ENCODE measurements at regions not wholly inside any gene's neighbourhood (a gene's known extent, or its start where the extent isn't known, plus 50 kb on each side); places are given as distances from the start of the nearest gene placed in this dataset.

GRCh38 chr5:3891113-3891512 is 295.5 kb downstream of the IRX1 start:
- DNase-seq, result no peak

GRCh38 chr5:3893527-3893926 is 297.9 kb downstream of the IRX1 start:
- no peak for DNase-seq

DNA sequence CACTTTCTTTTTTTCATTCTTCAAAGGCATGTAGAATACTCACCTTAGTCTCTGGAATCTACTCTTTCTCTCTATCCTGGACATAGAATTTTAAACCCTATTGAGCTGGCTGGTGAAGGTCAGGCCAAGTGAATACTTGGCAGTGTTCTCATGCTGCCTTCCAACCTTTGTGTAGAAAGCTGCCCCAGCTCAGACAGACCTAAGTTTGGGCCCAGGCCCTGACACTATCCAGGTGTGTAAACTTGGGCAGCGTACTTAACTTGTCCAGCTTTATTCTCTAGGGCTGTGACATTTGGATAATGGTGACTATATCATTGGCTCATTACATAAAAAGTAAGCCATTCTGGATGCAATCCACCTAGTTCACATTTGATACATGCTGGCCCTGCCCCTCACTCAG is 298.3 kb downstream of the IRX1 start:
- no peak for DNase-seq

GRCh38 chr5:3896098-3896497 is 300.5 kb downstream of the IRX1 start:
- DNase-seq, result no peak

DNA sequence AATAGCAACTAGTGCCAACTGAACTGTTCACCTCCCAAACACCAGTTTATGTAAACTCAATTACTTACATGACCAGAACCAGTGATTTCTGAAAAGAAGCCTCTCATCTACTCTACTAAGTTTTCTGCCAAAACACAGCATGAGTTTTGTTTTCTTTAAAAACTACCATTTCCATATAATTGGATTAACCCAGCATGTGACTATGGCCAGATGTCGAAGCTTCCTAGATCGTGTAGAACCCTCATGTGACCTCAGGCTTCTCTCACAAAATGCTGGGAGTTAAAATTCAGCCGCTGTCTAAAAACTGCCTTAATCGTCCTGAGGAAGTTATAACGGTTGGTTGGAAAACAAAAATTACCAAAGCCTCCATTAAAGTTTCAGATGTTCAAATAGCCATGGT is 303.5 kb downstream of the IRX1 start:
- no peak for DNase-seq

DNA sequence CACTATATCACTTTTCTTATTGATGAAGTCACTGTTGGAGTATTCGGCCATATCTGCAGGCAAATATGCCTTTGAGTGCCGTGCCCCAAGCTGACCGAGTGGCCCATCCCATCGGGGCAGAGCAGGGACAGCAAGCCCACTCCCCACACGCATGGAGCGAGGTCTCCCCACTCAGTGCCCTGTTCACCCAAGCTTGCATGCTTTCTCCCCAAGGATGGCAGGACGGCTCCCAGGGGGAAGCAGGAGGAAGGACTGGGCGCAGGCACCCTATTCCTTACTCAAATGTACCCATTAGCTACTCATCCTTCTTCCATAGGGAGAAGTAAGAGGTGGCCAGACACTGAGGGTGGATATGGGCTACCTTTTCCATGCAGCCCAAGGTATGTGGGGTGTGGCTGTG is 309.0 kb downstream of the IRX1 start:
- no peak for DNase-seq

DNA sequence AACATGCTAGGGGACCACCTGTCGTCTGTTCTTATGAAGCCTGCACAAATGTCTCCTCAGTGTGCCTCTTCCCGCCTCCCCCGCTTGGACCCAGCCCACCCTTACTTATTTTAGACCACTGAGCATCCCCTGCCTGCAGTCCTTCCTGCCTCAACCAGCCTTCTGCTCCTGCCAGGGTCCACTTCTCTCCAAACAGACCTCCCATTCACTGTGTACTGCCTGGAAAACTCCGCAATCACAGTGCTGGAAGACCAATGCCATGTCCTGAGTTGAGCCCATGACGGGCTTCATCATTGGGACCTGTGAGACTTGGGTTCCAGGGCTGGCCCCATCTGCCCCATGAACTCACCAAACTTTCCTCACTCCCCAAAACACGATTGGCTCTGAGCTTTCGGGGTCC is 309.4 kb downstream of the IRX1 start:
- DNase-seq, result no peak

GRCh38 chr5:3905521-3905920 is 309.9 kb downstream of the IRX1 start:
- DNase-seq, result no peak

DNA sequence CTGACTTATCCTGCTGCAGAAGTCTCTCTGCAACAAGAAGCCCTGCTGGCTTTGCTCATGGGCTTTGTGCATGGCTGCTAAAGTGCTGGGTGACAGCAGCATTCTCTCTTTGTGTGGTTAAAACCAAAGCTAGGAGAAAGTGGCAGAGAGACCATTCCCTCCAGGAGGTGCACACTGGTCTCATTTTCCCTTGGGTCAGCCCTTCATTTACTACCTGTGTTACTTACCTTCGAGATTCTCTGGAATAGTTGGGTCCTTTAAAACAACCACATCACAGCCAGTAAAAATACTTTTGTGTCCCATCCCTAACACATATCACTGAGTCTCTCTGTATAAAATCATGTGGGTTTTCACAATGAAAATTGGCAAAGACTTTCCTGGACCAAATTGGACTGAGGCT is 315.5 kb downstream of the IRX1 start:
- DNase-seq, result no peak

GRCh38 chr5:3911773-3912172 is 316.1 kb downstream of the IRX1 start:
- no peak for DNase-seq

DNA sequence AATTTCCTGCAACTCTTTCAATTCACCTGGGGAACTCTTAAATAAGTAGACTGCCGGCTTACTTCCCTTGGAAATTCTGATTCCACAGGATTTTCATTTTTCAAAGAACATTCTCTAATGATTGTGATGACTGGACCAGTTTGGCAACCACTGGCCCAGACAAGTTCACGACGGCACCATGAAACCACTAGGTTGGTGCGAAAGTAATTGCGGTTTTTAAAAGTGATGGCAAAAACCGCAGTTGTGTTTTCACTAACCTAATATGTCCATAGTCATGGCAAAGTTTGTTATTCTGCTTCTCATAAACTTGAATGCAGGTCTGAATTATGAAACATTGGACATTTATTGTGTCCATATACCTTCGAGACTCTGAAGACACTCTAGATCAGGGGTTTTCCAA is 317.2 kb downstream of the IRX1 start:
- DNase-seq, result no peak

DNA sequence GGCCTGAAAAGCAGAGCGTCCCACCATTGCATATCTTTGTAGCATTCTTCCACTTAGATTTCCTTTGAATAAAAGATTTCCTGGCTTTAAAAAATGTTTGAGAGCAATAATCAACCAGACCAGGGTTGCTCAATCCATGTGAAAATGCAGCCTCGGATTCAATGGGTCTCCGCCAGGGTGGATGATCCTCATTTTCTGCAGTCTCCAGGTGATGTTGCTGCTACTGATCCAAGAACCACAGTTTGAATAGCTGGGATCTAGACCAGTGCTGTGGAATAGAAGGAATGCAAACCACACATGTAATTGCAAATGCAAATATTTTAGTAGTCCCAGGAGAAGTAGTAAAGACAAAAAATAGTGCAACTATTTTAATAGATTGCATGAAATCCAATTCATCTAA is 317.6 kb downstream of the IRX1 start:
- no peak for DNase-seq

DNA sequence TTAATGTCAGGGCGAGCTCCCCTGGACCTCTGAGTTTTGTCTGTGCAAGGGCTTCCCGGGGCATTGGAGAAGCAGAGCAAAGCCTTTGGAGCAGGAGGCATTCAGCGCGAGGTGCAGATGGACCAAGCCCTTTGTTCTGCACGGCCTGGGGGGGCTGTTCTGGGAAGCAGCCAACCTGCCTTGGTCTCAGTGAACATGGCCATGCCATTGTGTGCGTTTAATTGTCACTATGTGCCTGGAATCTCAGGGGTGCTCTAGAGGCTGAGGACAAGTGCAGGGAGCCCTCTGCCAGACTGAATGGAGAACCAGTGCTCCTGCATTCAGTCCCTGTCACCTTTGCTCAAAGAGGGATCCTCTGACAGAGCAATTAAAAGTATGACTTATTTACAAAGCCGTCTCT is 329.4 kb downstream of the IRX1 start:
- DNase-seq, result no peak

DNA sequence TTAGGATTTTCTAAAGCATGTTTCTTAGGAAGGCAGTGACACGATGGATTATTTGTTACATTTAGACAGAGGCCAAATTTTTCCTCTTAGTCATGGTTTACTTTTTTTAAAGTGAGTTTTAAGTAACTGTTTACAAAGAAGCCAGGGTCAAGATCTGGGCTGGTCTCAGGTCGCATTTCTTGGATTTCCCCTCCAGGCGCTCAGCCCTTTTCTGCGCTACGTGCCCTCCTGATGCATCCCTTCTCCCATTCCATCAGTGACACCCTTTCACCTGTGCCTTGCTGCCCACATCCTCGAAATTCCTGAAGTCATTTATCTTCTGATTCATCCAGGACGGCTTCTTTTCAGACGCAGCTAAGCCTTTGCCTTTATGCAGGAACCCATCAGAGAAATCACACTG is 330.3 kb downstream of the IRX1 start:
- DNase-seq, result no peak

GRCh38 chr5:3929799-3930198 is 334.2 kb downstream of the IRX1 start:
- DNase-seq, result no peak

GRCh38 chr5:3931976-3932375 is 336.3 kb downstream of the IRX1 start:
- no peak for DNase-seq

- DNase-seq, result no peak
Observed at GRCh38 chr5:3933536-3933935, 337.9 kb downstream of the IRX1 start.

GRCh38 chr5:3933966-3934365 is 338.3 kb downstream of the IRX1 start:
- no peak for DNase-seq

GRCh38 chr5:3943859-3944258 is 348.2 kb downstream of the IRX1 start:
- DNase-seq, result no peak

DNA sequence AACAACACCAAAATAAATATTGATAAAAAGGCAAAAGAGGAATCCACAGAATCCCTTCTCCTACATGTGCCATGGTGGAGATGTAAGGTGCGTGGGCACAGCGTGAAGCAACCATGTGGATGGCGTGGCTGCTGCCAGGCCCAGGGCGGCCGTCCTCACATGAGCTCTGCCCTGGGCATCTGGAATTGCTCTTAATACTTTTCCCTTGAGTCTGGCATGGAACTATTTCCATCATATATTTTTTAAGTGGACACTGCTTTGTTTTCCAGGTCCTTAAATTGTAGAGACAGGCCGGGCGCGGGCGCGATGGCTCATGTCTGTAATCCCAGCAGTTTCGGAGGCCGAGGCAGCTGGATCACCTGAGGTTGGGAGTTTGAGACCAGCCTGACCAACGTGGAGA is 349.3 kb downstream of the IRX1 start:
- DNase-seq, result no peak

- no peak for DNase-seq
Observed at GRCh38 chr5:3948838-3949237, 353.2 kb downstream of the IRX1 start.

- DNase-seq, result no peak
Observed at GRCh38 chr5:3954199-3954598, 358.6 kb downstream of the IRX1 start.

GRCh38 chr5:3954633-3955032 is 359.0 kb downstream of the IRX1 start:
- no peak for DNase-seq

DNA sequence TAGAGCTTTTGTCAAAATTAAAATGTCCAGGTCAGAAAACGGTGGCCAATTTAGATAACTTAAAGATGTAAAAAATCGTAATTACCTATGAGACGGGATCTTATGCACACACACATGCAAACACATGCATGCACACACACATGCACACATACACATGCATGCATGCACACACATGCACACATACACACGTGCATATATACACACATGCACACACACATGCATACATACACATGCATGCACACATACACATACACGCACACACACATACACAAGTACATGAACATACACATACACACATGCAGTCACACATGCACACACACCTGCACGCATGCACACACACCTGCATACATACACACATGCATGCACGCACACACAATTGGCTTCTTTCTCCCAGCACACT is 362.0 kb downstream of the IRX1 start:
- no peak for DNase-seq

DNA sequence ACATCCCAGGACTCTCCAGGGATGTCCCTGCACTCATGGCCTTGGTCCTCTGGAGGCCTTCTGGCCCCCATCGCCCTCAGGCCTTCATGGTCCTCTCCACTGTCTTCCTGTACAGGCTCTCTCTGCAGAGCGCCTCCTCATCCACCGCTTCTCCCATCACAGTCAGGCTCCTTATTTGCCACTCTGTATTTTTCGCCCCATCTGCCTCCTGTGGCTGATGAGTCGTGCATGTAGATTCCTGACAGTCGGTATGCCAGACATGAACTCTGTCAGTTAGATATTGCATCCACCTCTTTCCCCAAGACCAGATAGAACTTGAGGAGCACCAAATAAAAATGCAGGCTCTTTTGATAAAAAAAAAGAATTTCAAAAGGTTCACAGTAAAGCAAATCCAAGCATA is 362.8 kb downstream of the IRX1 start:
- DNase-seq, result no peak

- DNase-seq, result no peak
Observed at GRCh38 chr5:3962113-3962512, 366.5 kb downstream of the IRX1 start.

All from activated CD4-positive, alpha-beta T cell treated with anti-CD3 and anti-CD28 coated beads, Interleukin-2, amount 50 U/mL, for 48 hours (primary cell).